C1 segment of cervical spinal cord (tissue), 14 donors: ENCODE measurements at regions not wholly inside any gene's neighbourhood (a gene's known extent, or its start where the extent isn't known, plus 50 kb on each side); places are given as distances from the start of the nearest gene placed in this dataset.

Experiments
- DNase-seq, 14 donors: peaks; one replicate each; lab custom pipeline; 2025; lab: John Stamatoyannopoulos, UW

DNA sequence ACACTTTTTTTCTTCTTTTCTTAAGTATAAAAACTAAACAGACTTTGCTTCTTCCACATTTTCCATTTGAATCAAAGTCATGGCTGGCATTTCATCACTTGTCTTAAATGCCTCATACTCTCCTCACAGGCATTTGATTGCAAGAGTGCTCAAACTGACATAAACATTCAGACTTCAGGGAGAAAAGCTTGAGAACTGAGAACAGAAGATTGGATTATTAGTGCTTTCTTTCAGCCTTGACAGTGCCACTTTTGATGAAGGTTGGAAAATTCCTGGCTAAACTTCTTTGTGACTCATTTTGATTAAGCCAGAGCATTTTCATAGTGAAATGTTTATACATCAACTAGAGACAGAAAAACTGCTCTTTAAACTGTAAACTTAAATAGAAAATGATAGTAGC, 544.4 kb downstream of the DIPK2A start:
- DNase-seq = no peak

- peak in 1 of 14 donors; percentile 34 for DNase-seq
Measured at GRCh38 chr3:144516589-144516988, 545.0 kb downstream of the DIPK2A start.

DNA sequence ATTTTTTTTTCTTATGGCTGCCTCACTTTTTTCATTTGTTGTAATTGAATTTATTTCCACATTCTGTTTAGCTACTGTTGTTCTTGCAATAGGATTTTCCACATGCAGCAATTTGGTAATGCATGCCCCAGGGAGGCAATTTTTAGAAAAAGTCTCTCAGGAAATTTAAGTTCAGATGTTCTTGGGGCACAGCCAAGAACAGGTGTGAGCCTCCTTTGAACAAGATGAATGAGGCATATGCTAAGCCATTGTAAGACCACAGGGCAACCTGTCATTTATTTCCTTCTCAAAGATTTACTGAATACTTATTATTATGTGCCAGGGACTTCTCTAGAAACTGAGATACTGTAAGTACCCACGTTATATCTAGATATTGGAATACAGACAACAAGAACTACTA, 549.5 kb downstream of the DIPK2A start:
- DNase-seq = peak in 1 of 14 donors; percentile 16

DNA sequence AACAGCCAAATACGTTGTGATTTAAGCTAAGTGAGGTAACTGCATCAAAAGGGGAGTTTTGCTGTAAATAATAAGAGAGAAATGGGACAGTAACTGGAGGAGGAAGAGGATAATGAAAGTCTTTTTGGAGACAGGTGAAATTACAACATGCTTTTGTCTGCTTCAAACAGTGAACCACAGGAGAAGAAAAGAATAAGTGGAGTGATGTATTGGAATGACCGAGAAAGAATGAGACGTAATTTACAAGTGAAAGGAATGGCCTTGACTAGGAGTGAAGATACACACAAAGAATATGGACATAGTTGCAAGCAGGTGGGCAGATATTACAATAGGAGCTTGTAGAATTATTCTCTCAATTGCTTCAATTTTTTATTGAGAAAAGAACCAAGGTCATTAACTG, 550.8 kb downstream of the DIPK2A start:
- DNase-seq = no peak

DNA sequence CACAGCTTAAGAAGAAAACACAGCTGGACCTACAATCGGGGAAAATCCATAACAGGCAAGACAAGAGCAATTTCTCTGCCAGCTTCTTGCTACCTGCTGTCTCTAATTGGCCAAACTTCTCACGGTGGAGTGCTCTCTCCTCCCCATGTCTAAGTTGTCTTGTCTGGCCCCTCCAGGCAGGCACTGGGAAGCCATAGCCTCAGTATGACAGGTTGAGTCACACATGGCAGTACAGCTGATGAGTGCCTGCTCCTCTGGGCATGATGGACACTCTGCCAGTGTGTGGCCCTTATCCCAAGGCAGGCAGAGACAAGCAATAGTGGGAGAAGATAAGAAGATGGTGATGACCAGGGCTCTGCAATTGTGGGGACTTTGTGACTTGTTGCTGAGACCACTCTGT, 551.8 kb downstream of the DIPK2A start:
- no peak for DNase-seq

- DNase-seq = no peak
Measured at GRCh38 chr3:144524531-144524930, 552.9 kb downstream of the DIPK2A start.

GRCh38 chr3:144529566-144529965, 557.9 kb downstream of the DIPK2A start:
- DNase-seq = no peak

DNA sequence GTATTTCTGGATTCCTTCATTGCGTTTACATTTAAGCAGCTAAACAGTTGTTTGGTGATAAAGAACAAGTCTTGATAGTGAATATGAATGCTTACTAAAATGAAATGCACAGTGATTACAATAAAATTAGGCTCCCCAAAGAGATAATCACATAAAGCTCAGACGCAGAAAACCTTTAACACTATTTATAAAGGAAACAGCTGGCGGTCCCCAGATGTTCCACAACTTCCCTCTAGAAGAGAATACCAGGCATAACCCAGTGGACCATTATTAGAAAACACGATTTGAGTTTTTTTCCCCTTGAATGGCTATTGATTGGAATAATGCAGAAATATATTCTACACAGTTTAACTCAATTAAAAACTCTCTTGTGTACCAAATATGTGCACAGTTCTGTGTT, 573.2 kb downstream of the DIPK2A start:
- no peak for DNase-seq

GRCh38 chr3:144546539-144546938, 574.9 kb downstream of the DIPK2A start:
- DNase-seq = no peak

DNA sequence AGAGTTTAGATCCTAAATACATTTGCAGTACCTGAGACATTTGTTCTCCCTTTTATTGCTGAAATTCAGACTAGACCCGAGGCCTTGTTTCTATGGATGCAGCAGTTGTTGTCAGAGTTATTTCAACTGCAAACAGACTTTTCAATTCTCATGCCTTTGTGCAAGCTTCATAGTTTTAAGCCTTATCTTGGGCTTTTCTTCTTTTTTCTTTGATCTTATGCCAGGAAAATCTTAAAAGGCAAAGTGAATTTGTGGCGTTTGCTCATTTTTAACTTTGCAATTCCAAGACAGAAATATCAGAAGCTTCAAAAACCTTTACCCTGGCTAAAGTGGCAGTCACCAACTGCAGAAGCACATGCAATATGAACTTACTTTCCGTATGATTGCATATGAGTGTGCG, 576.7 kb downstream of the DIPK2A start:
- DNase-seq = no peak

- no peak for DNase-seq
Measured at GRCh38 chr3:144549166-144549565, 577.5 kb downstream of the DIPK2A start.

GRCh38 chr3:144552346-144553057, 580.9 kb downstream of the DIPK2A start:
- no peak for DNase-seq

GRCh38 chr3:144553301-144553700, 581.7 kb downstream of the DIPK2A start:
- DNase-seq = no peak

DNA sequence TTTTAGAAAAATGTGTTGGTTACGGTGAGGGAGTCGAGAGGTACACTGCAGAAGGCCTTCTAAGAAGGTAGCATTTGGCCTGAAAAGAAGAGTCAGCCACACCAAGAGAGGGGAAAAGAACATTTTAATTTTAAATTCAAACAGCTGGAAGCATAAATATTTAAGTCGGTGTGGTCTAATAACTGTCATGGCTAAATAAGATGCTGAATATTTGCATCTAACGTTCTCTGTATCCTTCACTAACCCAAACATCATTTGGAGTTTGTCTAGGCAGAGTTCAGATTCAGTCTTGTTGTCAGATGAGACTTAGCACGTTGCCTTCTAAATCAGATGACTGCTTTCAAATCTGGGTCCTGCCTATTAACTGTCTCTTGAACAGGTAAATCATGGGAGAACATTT, 583.3 kb downstream of the DIPK2A start:
- no peak for DNase-seq

DNA sequence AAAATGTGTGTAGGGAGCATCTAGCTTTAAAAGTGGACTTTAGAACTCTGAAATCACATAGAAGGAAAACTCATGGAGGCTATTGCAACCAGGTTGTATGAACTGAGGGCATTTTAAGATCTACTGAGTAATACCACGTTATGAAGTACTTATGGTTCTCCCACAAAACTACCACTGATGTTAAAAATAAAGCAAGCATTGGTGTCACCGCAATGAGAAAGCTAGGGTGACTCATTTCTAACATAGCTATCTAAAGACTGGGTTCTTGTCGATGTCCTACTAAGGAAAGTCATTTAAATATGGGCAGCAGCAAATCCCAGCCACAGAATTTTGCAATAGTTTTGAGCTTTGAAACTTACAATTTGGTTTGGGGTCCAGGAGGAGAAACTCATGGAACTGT, 584.8 kb downstream of the DIPK2A start:
- DNase-seq = no peak

DNA sequence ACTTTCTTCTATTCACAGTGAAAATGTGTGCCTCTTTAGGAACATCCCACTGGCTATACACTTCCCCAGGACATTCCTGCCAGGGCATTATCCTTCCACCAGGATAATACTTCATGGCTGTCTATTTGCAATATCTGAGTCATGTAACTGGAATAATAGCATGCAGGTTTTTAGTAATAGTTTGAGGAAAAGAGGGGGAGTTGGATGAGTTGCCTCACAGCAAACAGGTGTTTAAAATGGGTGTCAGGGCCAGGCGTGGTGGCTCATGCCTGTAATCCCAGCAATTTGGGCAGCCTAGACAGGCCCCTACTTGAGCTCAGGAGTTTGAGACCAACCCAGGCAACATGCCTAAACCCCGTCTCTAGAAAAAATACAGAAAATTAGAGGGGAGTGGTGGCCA, 585.9 kb downstream of the DIPK2A start:
- DNase-seq = no peak

DNA sequence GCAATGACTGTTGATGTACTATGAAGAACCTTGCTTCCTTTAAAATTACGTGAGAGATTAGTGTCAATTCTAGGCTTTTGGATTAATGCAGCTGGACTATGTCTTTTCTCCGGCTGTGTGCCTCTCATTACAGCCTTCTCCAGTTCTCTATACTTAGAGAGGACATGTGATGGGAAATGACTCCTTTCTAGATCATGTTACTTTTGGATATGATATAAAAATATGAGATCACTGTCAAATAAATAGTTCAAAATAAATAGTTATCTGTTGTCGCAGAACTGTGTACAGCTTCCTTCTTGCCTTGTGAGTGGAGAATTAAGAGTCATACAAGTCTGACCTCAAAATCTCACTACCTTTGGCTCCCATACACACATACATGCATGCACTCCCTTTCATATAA, 592.4 kb downstream of the DIPK2A start:
- no peak for DNase-seq

DNA sequence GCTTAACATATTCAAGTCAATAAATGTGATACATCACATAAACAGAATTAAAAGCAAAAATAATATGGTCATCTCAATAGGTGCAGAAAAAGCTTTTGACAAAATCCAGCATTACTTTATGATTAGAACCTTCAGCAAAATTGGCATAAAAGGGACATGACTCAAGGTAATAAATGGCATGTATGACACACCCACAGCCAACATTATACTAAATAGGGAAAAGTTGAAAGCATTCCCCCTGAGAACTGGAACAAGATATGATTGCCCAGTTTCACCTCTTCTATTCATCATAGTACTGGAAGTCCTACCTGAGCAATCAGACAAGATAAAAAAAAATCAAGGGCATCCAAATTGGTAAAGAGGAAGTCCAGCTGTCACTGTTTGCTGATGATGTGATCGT, 594.7 kb downstream of the DIPK2A start:
- DNase-seq = no peak

DNA sequence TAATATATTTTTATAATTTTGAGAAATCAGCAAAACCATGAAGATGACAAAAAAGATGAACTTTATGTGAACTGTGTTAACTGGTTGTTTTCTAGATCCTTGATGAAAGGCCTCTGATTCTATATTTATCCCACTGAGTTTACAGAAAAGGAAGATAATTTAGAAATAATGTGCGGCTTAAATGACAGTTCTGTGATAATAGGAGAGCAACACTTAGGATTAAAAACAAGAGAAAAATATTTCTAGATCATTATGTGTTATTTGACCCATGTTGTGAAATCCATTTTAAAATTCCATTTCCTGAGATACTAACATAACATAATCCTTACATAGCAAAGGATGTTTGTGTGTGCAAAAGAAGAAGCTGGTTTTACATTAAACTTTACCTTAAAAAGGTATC, 598.0 kb downstream of the DIPK2A start:
- no peak for DNase-seq

DNA sequence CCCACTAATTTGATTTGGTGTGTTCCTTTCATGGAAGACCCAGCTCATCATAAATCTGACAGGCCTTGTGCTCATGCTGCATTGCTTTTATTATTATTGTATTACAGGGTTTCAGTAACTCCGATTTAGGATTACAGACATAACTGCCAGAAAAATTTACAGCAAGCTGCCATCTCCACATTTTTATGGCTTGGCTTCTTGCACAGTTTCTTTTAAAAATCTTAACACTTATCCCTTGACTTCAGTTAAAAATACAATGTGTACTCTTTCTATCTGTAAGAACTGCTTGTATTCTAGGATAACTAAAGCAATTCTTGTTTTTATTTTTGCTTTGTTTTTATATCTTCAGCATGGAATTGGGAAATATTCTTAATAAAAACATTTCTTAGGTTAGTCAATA, 612.2 kb downstream of the DIPK2A start:
- DNase-seq = no peak

DNA sequence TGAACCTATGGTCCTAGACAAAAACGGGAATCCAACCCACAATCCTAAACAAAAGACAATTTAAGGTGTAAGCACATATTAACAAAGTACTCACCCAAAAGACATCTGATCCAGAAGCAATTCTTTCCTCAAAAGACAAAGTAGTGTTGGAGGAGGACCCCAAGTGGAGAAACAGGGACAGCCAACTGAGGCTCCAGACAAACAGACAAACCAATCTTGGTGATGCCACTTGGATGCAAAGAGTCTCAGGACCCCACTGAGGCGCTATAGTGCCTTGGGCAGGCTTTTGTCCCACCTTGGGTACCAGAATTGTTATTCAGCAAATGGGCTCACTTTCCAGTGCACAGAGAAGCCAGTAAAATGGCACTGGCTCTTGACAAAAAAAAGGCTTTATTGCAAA, 613.8 kb downstream of the DIPK2A start:
- no peak for DNase-seq

- no peak for DNase-seq
Measured at GRCh38 chr3:144585953-144586352, 614.3 kb downstream of the DIPK2A start.

DNA sequence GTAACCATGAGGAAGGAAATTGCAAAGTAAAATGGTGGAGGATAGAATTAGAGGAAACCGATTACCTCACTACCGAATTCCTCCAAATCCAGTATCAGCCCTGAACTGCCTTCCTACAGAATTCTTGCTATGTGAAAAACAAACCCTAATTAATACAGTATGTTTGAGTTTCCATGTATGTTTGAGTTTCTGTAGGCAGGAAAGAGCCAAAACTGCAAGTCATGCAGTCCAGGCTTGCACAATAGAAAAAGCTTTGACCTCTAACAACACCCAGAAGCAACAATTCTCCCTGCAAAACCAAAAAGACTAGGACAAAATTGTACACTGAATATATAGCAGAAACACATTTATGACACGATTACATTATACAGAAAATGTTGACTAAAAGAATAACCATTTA, 614.8 kb downstream of the DIPK2A start:
- DNase-seq = no peak

- no peak for DNase-seq
Measured at GRCh38 chr3:144590854-144591253, 619.2 kb downstream of the DIPK2A start.
